ENCODE measurements at regions not wholly inside any gene's neighbourhood (a gene's known extent, or its start where the extent isn't known, plus 50 kb on each side); places are given as distances from the start of the nearest gene placed in this dataset.

- no peak for TF ChIP-seq CTCF (IDR thresholded peaks at IDR 0.05)
- no peak for ATAC-seq (ENCODE audit: low read depth)
- no peak for DNase-seq
- Mint-ChIP-seq H3K4me1 (peaks cover 38% of the 10 kb centered on the region), H3K27me3 (peaks cover 24% of the 10 kb centered on the region), H3K9me3 (no peaks in the 10 kb centered on the region), H3K4me3 (peak overlapping the region; percentile 66), H3K27ac (no peak overlapping the region), H3K36me3 (ENCODE audit: low read depth) (no peaks in the 10 kb centered on the region)
- intact Hi-C loops (cut with micrococcal nuclease), result loop anchor here (2.0 kb wide), 4 partner anchors 20 to 194 kb away; partner anchors contain the start of gene KLF3
- CTCF ChIA-PET, result interaction anchor here (1.0 to 1.2 kb wide), 2 partner anchors 167 to 185 kb away, joined by 4 to 5 read pairs; no protein-coding TSS in a partner anchor
- POLR2A ChIA-PET, result interaction anchor here (1.3 to 1.4 kb wide), 2 partner anchors 159 to 194 kb away, joined by 5 read pairs; no protein-coding TSS in a partner anchor
These were observed 159.6 kb upstream of the KLF3 start for GRCh38 chr4:38504396-38504715.

- H3K4me3 Mint-ChIP-seq, result no peak overlapping the region
- H3K27ac Mint-ChIP-seq, result no peak overlapping the region
- DNase-seq, result no peak
- no peak for TF ChIP-seq CTCF (IDR thresholded peaks at IDR 0.05)
- intact Hi-C loops (cut with micrococcal nuclease), result no loop called here
- no peaks in the 10 kb centered on the region for H3K36me3 Mint-ChIP-seq (ENCODE audit: low read depth)
- peaks cover 31% of the 10 kb centered on the region for H3K27me3 Mint-ChIP-seq
- peaks cover 36% of the 10 kb centered on the region for H3K4me1 Mint-ChIP-seq
- CTCF ChIA-PET, result no interaction called here
- no peaks in the 10 kb centered on the region for H3K9me3 Mint-ChIP-seq
- POLR2A ChIA-PET, result no interaction called here
- no peak for ATAC-seq (ENCODE audit: low read depth)
These were observed 154.4 kb upstream of the KLF3 start for GRCh38 chr4:38509551-38509950.

GRCh38 chr4:38510201-38510600 is 153.8 kb upstream of the KLF3 start:
- H3K9me3 Mint-ChIP-seq, result no peaks in the 10 kb centered on the region
- no peak for ATAC-seq (ENCODE audit: low read depth)

GRCh38 chr4:38511702-38512101 is 152.3 kb upstream of the KLF3 start:
- Mint-ChIP-seq H3K27me3 (peaks cover 30% of the 10 kb centered on the region), H3K4me1 (peaks cover 28% of the 10 kb centered on the region), H3K27ac (no peak overlapping the region), H3K9me3 (no peaks in the 10 kb centered on the region), H3K4me3 (no peak overlapping the region), H3K36me3 (ENCODE audit: low read depth) (no peaks in the 10 kb centered on the region)
- TF ChIP-seq CTCF (IDR thresholded peaks at IDR 0.05), result no peak
- ATAC-seq (ENCODE audit: low read depth) (no peak), DNase-seq (no peak)
- ChIA-PET POLR2A (no interaction called here), CTCF (no interaction called here)
- intact Hi-C loops (cut with micrococcal nuclease), result no loop called here

More at GRCh38 chr4:38510201-38510600, 153.8 kb upstream of the KLF3 start:
- ChIA-PET POLR2A (no interaction called here), CTCF (no interaction called here)
- no peak overlapping the region for H3K27ac Mint-ChIP-seq
- H3K4me1 Mint-ChIP-seq, result peaks cover 34% of the 10 kb centered on the region
- no peak for TF ChIP-seq CTCF (IDR thresholded peaks at IDR 0.05)
- intact Hi-C loops (cut with micrococcal nuclease), result no loop called here
- H3K4me3 Mint-ChIP-seq, result no peak overlapping the region
- H3K27me3 Mint-ChIP-seq, result peaks cover 29% of the 10 kb centered on the region
- H3K36me3 Mint-ChIP-seq (ENCODE audit: low read depth), result no peaks in the 10 kb centered on the region
- DNase-seq, result no peak

GRCh38 chr4:38512840-38513239 is 151.2 kb upstream of the KLF3 start:
- ChIA-PET POLR2A (no interaction called here), CTCF (no interaction called here)
- peaks cover 23% of the 10 kb centered on the region for H3K4me1 Mint-ChIP-seq
- no peak for DNase-seq
- no peak for TF ChIP-seq CTCF (IDR thresholded peaks at IDR 0.05)
- peaks cover 27% of the 10 kb centered on the region for H3K27me3 Mint-ChIP-seq
- no peaks in the 10 kb centered on the region for H3K9me3 Mint-ChIP-seq
- intact Hi-C loops (cut with micrococcal nuclease), result no loop called here
- no peaks in the 10 kb centered on the region for H3K36me3 Mint-ChIP-seq (ENCODE audit: low read depth)
- ATAC-seq (ENCODE audit: low read depth), result no peak
- H3K27ac Mint-ChIP-seq, result no peak overlapping the region
- no peak overlapping the region for H3K4me3 Mint-ChIP-seq
